ENCODE measurements at regions not wholly inside any gene's neighbourhood (a gene's known extent, or its start where the extent isn't known, plus 50 kb on each side); places are given as distances from the start of the nearest gene placed in this dataset.

DNA sequence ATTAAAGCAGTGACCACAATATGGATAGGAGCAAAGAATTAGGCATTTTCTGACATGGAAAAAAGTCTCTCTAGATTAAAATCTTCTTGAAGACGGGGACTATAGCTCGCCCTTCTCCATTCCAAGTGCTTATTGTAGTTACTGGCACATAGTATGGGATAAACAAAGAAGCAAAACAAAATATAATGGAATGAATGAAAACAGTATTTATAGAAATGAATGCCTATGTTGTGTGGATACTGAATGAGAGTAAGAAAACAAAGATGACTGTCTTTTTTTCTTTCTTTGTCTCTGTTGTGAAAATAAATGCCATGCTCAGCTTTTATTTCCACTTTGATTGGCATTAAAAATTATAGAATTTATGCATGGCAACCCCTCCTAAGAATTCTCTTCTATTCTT lies 1414.3 kb upstream of the ACO1 start:
- Histone ChIP-seq H3K9ac (replicated peaks; ENCODE audit: extremely low read depth, insufficient read depth, low read length) (no peak overlapping the region), H3K9me1 (replicated peaks; ENCODE audit: control insufficient read depth, extremely low read depth, insufficient read depth, low read length) (no peaks in the 10 kb centered on the region), H3K27me3 (ENCODE audit: control insufficient read depth in 2 of 2, insufficient read depth in 2 of 2, low read length in 2 of 2) (no peaks in the 10 kb centered on the region), H3K4me3 (replicated peaks in 1 of 3; ENCODE audit: insufficient read depth in 1 of 3, low read depth in 1 of 3, low read length in 3 of 3) (no peak overlapping the region), H3K79me2 (ENCODE audit: control insufficient read depth, insufficient read depth, low read length) (no peaks in the 10 kb centered on the region), H3K4me1 (ENCODE audit: control insufficient read depth, extremely low read depth, insufficient read depth, low read length) (no peaks in the 10 kb centered on the region), H3K4me2 (ENCODE audit: insufficient read depth, low read length) (no peak overlapping the region), H2AFZ (ENCODE audit: low read depth, low read length) (no peak overlapping the region), H3K9me3 (replicated peaks; ENCODE audit: control insufficient read depth, insufficient read depth, low read length) (peaks cover 2% of the 10 kb centered on the region), H4K20me1 (replicated peaks; ENCODE audit: control insufficient read depth, extremely low read depth, insufficient read depth, low read length) (no peaks in the 10 kb centered on the region), H3K36me3 (ENCODE audit: control insufficient read depth in 2 of 2, extremely low read depth in 1 of 2, insufficient read depth in 2 of 2, low read length in 2 of 2) (no peaks in the 10 kb centered on the region), H3K27ac (ENCODE audit: insufficient read depth, low read depth, low read length) (no peak overlapping the region)
- intact Hi-C loops (cut with micrococcal nuclease) (no loop called here), dilution Hi-C loops (cut with MboI; ENCODE audit: extremely low pct_ligation_motif_present, low sequenced_read_pairs) (no loop called here)
- ChIA-PET POLR2A (no interaction called here), CTCF (no interaction called here)
- TF ChIP-seq POLR2AphosphoS5 (IDR thresholded peaks at IDR 0.05; ENCODE audit: insufficient read depth, low read depth, low read length) (no peak), MYC (IDR thresholded peaks at IDR 0.05; ENCODE audit: low read depth, low read length) (no peak), GATA2 (IDR thresholded peaks at IDR 0.05; ENCODE audit: insufficient read depth, insufficient read length, low read depth, low read length) (no peak), EZH2 (IDR thresholded peaks at IDR 0.05; ENCODE audit: borderline replicate concordance, low read depth, low read length, severe bottlenecking) (no peak), JUN (IDR thresholded peaks at IDR 0.05; ENCODE audit: borderline replicate concordance, insufficient read depth, insufficient read length, low read depth) (no peak), POLR2A (IDR thresholded peaks at IDR 0.05; ENCODE audit: low read depth, low read length) (no peak), FOS (IDR thresholded peaks at IDR 0.05; ENCODE audit: borderline replicate concordance, insufficient read depth, low read length) (no peak)
- TF ChIP-seq, protein P1, sequence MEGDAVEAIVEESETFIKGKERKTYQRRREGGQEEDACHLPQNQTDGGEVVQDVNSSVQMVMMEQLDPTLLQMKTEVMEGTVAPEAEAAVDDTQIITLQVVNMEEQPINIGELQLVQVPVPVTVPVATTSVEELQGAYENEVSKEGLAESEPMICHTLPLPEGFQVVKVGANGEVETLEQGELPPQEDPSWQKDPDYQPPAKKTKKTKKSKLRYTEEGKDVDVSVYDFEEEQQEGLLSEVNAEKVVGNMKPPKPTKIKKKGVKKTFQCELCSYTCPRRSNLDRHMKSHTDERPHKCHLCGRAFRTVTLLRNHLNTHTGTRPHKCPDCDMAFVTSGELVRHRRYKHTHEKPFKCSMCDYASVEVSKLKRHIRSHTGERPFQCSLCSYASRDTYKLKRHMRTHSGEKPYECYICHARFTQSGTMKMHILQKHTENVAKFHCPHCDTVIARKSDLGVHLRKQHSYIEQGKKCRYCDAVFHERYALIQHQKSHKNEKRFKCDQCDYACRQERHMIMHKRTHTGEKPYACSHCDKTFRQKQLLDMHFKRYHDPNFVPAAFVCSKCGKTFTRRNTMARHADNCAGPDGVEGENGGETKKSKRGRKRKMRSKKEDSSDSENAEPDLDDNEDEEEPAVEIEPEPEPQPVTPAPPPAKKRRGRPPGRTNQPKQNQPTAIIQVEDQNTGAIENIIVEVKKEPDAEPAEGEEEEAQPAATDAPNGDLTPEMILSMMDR (IDR thresholded peaks at IDR 0.05; ENCODE audit: extremely low read depth in 1 of 2, insufficient read depth in 1 of 2, low read depth in 1 of 2, low read length in 2 of 2) = no peak
- TF ChIP-seq, protein P2, sequence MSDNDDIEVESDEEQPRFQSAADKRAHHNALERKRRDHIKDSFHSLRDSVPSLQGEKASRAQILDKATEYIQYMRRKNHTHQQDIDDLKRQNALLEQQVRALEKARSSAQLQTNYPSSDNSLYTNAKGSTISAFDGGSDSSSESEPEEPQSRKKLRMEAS (IDR thresholded peaks at IDR 0.05; ENCODE audit: insufficient read depth, insufficient read length) = no peak
- DNase-seq (ENCODE audit: low read depth, low spot score) (no peak), FAIRE-seq (no peak)
- no TSS peak for BruUV-seq (replicated peaks)
